ENCODE measurements at regions not wholly inside any gene's neighbourhood (a gene's known extent, or its start where the extent isn't known, plus 50 kb on each side); places are given as distances from the start of the nearest gene placed in this dataset.

- ChIA-PET POLR2A (ENCODE audit: partially characterized antibody) (no interaction called here), CTCF (ENCODE audit: partially characterized antibody) (interaction anchor here (0.9 to 1.2 kb wide), 2 partner anchors 20 to 173 kb away, joined by 4 read pairs; no protein-coding TSS in a partner anchor)
- H3K9me3 ChIP-seq (ENCODE audit: insufficient read depth in 2 of 2, low read depth in 1 of 2, low read length in 1 of 2) = peaks cover 2 to 3% of the 10 kb centered on the region in 2 experiments; a peak in 3 of 4 replicates
- H2BK12ac ChIP-seq (ENCODE audit: low read depth, low read length) = no peak overlapping the region
- DNase-seq (ENCODE audit: low read depth in 1 of 2, low spot score in 2 of 2) = no peak
- no peak for TF ChIP-seq NRF1 (IDR thresholded peaks at IDR 0.05; ENCODE audit: low read depth, low read length)
- H4K8ac ChIP-seq (ENCODE audit: extremely low read depth, insufficient read depth, low read length) = no peak overlapping the region
- H2BK20ac ChIP-seq (ENCODE audit: low read length) = no peak overlapping the region
- 85% methylated on average over 3 of the region's 3 CpGs; no CpG with 5 or more reads in 1 of the 2 experiments for WGBS, 2 experiments (ENCODE audit: extremely low coverage in 1 of 2, insufficient coverage in 1 of 2, insufficient read length in 1 of 2, insufficient replicate concordance in 2 of 2, low coverage in 1 of 2, low lambda C conversion rate in 2 of 2, missing lambda C conversion rate in 1 of 2)
- no peak overlapping the region for H3K23ac ChIP-seq (ENCODE audit: insufficient read length)
- H3K18ac ChIP-seq (ENCODE audit: extremely low read depth, low read length) = no peak overlapping the region
- H3K79me2 ChIP-seq (ENCODE audit: control insufficient read depth in 1 of 2, insufficient read depth in 2 of 2, low read length in 2 of 2) = no peaks in the 10 kb centered on the region
- no peak overlapping the region for H3K27ac ChIP-seq (ENCODE audit: low read depth, low read length)
- H3K4me2 ChIP-seq (ENCODE audit: insufficient read depth in 1 of 2, low read depth in 2 of 2, low read length in 2 of 2) = no peak overlapping the region
- H3K27me3 ChIP-seq (replicated peaks in 1 of 4; ENCODE audit: control insufficient read depth in 3 of 4, extremely low read depth in 1 of 4, insufficient read depth in 3 of 4, low read length in 3 of 4) = no peaks in the 10 kb centered on the region
- H3K79me1 ChIP-seq (ENCODE audit: low read depth, low read length) = no peaks in the 10 kb centered on the region
- no peak overlapping the region for H2AK5ac ChIP-seq (ENCODE audit: low read depth, low read length)
- H2BK5ac ChIP-seq (ENCODE audit: low read depth, low read length) = no peak overlapping the region
- H4K20me1 ChIP-seq (replicated peaks in 1 of 2; ENCODE audit: control insufficient read depth in 1 of 2, insufficient read depth in 2 of 2, low read length in 2 of 2) = no peaks in the 10 kb centered on the region
- no peak overlapping the region for H3K4ac ChIP-seq (replicated peaks; ENCODE audit: insufficient read length, low read depth, low read length)
- H3K4me3 ChIP-seq (ENCODE audit: extremely low read depth in 1 of 4, insufficient read depth in 2 of 4, low read depth in 3 of 4, low read length in 4 of 4) = no peak overlapping the region
- H3K36me3 ChIP-seq (ENCODE audit: control insufficient read depth in 2 of 4, insufficient read depth in 4 of 4, low read length in 3 of 4) = no peaks in the 10 kb centered on the region
- no peak overlapping the region for H2BK15ac ChIP-seq (ENCODE audit: low read length)
- H3K14ac ChIP-seq (ENCODE audit: insufficient read length) = no peak overlapping the region
- H3K4me1 ChIP-seq (replicated peaks in 1 of 4; ENCODE audit: control insufficient read depth in 3 of 4, insufficient read depth in 4 of 4, low read length in 3 of 4) = no peaks in the 10 kb centered on the region
- no peak overlapping the region for H3K56ac ChIP-seq (replicated peaks; ENCODE audit: insufficient read length, low read depth, low read length)
- no peak for FAIRE-seq
- no peak overlapping the region for H3K9ac ChIP-seq (replicated peaks in 1 of 4; ENCODE audit: extremely low read depth in 1 of 4, low read depth in 3 of 4, low read length in 3 of 4)
- no peak overlapping the region for H2BK120ac ChIP-seq (replicated peaks; ENCODE audit: low read depth, low read length)
- H4K91ac ChIP-seq (replicated peaks; ENCODE audit: insufficient read length, low read length) = no peak overlapping the region
- H2AFZ ChIP-seq (ENCODE audit: low read length) = no peak overlapping the region
- no peaks in the 10 kb centered on the region for H3K23me2 ChIP-seq (ENCODE audit: low read depth, low read length)
- H4K5ac ChIP-seq (ENCODE audit: insufficient read length, low read depth, low read length) = no peak overlapping the region
Measured at GRCh38 chr7:98559219-98559618, 57.9 kb upstream of the NPTX2 start.
